GM19351 (cell line): ENCODE measurements at regions not wholly inside any gene's neighbourhood (a gene's known extent, or its start where the extent isn't known, plus 50 kb on each side); places are given as distances from the start of the nearest gene placed in this dataset.

Experiments
- ATAC-seq: cut with Tn5 transposase; IDR thresholded peaks from one replicate; pipeline ENCODE4 v1.9.1; 2021; ENCODE audit warnings: mild to moderate bottlenecking, moderate library complexity; ENCODE audit not compliant: unreplicated experiment

DNA sequence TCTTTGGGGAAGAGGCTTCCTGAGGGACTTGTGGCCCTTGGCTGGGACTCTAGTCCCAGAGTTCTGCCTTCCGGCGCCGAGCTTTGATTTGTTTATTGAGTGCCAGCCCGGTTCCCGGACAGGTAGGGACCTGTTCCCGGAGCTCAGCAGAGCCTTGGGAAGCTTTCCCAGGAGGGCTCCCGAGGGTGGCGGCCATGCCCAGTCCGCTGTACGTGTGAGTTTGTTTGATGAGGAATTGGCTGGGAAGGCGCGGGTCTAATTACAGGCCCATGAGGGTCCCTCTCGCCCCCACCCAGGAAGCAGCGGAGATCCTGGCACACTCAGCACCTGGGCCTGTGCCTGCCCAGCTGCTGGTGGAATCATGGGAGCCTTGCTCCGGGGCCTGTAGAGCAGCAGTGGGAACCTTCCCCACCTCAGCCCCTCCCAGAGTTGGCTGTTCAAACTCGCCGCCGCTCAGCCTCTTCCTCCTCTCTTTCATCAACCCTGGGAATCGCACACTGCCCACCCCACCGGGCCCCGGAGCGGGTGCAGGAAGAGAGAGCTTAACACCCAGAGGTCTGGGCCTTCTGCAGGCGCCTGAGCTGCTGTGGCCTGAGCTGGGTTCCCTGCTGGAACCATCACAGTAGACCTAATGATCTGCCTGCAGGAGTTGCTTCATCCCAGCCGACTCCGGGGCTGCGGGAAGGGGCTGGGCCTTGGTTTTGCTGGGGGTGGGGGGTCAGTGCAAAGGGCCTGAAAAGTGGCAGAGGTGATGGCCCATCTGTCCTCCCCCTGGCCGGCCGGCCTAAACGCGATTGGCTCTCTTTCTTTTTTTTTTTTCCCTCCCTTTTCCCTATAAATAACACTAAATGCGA lies 313.7 kb downstream of the SEC14L1 start:
- ATAC-seq = no peak

DNA sequence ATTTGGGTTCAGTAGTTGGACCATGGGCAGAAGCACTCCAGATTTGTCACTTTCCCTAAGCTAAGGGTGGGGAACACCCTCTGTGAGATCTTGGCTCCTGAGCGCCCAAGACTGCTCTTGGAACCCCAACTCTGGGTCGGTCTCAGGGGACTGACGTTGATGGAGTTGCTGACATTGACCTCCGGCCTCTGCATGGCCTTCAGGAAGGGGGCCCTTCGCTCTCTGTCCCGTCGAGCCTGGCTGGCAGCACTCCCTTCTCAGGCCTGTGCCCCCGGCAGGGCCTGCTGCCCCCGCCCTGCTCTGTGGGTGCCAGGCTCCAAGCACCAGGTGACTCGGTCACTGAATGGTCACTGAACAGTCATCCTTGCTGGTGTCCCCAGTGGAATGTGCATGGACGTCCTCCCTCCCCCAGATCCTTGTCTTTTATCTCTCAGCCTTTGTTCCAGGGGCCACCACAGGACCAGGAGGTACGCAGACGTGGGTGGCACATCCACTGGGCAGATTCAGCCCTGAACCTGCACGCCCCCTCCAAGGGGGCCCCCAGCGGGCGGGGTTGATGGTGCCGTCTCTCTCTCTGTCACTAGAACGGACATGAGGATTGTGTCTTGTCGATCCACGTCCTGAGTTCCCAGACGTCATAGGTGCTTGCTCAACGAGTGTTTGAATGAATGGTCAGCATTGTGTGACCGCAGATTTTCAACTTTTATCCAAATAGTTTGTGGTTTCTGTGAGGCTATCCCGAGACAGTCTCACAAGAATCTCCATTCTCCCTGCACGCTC lies 314.5 kb downstream of the SEC14L1 start:
- ATAC-seq = no peak

DNA sequence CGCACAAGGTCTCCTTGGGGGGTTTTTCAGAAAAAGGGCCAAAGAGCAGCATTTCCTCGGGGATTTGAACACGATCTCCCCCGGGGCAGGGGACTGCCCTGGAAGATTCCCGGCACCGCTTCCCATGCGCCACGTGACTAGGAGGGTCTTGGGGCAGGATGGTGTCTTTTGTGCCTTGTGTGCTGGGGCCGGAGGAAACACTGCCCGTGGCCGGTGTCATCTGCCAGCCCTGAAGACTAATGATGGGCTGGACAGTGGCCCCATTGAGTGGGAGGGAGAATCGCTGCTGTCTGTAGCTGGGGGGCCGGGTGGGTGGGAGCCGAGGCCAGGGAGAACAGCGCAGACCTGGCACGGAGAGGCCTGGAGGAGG lies 315.1 kb downstream of the SEC14L1 start:
- ATAC-seq = no peak

DNA sequence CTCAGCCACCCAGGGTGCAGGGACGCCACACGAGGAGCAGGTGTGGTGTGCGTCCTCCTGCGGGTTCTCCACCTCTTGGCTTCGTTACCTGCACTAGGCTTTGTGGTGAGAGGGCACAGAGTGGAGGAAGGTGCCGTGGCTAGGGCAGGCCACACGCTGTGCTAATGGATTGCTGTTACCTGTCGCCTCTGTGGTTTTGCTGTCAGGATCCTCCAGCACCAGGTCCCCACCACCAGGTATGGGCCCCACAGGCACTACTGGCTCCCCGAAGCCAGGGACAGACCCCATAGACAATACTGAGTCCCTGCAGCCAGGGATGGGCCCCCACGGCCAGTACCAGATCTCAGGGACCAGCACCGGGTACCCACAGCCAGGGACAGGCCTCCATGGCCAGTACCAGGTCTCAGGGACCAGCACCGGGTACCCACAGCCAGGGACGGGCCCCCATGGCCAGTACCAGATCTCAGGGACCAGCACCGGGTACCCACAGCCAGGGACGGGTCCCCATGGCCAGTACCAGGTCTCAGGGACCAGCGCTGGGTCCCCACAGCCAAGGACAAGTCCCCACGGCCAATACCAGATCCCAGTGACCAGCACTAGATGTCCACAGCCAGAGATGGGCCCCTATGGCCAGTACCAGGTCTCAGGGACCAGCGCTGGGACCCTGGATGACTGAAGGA lies 315.6 kb downstream of the SEC14L1 start:
- no peak for ATAC-seq

DNA sequence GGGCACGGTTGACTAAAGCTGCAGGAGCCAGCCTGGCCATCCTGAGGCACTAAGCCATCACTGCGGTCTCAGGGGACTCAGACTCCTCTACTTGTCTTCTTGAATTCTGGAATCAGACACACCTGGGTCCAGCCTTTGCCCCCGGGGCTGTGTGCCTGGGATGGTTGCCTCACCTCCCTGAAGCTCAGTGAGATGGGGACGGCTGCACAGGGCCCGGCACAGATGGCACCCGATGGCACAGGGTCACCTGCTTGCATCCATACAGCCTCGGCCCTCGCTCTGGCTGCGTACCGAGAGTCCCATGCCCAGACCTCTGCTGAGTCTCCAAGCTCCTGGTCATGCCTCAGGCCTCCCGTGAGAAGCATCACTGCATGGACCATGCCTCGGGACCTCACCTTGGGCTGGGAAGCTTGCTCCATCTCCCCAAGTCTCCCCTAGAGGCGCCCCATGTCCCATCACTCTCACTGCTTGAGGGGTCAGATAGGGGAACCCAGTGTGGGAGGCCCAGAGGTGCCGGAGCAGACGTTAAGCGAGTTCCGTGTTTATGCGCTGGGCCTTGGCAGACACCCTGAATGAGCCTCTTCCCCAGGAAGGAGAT lies 316.3 kb downstream of the SEC14L1 start:
- ATAC-seq = no peak

DNA sequence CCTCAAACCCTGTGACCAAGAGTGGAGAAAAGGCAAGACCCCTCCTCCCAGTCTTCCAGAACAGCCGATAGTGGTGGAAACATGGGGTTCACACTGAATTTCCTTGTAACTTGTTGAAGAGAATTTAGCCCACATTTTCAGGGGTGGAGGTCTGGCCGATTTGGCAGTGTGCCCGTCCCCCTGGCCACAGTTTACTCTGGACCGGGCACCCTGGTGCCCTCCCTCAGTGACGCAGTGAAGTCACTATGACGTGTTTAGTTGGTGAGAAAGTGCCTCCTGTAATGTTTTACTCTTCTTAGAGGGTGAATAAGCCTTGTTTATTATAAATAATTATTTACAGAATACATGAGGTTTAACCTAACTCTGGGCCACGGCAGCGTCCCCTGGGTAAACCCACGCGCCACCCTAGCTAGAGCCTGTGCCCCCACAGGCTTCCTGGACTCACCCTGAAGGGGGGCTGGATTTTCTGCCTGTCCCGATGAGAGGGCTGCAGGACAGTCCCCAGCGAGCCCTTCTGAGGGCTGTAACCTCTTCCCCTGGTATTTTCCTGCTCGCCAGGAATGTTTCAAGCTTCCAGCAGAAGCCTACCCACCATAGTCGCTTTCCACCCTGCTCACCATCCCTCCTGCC lies 316.9 kb downstream of the SEC14L1 start:
- no peak for ATAC-seq

DNA sequence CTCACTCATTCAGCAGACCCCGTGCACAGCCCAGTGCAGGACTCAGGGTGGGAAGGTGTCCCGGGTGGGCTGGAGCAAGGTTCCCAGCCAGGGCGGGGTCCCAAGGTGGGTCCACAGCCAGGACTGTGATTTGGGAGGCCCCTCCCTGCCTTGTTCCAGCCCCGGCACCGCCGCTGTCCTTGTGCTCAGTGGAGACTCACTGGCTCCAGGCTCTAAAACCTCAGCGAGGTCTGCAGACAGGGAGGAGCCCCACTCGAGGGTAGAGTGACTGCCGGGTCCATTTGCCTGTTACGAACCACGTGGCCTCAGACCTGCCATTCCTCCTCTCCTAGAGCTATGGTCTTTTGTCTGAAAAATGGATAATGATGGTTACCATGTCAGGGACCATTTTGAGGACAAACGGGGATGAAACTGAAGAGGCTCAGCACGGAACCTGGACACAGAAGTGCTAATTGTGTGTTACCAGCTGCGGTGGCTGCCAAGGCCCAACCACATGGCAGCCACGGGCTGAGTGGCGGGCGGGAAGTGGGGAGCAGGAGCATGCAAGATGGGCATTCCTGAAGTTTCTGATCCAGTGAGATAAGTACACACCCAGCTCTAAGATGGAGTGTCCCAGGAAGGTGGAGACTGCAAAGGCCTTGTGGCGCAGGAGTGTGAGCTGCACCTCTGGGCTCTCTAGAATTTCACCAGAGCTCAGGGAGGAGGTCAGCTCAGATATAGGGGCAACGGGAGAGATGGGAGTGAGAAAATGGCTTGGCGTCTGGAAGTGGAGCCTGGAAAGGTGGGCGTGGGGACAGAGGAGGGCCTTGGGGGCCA lies 317.6 kb downstream of the SEC14L1 start:
- no peak for ATAC-seq

DNA sequence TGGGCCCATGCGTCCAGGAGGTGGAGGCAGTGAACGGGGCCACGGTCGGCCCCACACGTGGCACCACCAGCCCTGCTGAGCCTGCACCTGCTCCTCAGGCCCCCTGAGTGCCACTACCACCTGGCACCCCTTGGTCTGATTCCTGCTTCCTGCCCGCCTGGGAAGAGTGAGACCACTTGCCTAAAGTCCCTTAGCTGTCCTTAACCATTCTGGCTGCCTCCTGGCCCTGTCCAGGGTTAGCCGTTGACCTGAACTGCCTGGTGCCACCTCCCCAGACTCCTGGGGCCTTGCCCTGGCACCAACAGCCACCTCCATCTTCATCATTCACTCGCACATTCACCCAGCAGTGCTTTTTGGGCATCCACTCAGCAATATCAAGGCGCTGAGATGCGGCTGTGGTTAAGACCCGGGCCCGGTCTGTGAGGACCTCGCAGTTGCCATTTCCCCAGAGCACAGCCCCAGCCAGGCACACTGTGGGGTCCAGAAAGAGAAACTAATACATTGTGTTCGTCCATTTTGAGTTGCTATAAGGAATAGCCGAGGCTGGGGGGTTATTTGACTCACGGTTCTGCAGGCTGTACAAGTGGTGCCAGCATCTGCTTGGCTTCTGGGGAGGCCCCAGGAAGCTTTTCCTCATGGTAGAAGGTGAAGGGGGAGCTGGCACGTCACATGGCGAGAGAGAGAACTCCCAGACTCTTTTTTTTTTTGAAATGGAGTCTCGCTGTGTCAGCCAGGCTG lies 318.4 kb downstream of the SEC14L1 start:
- ATAC-seq = no peak

DNA sequence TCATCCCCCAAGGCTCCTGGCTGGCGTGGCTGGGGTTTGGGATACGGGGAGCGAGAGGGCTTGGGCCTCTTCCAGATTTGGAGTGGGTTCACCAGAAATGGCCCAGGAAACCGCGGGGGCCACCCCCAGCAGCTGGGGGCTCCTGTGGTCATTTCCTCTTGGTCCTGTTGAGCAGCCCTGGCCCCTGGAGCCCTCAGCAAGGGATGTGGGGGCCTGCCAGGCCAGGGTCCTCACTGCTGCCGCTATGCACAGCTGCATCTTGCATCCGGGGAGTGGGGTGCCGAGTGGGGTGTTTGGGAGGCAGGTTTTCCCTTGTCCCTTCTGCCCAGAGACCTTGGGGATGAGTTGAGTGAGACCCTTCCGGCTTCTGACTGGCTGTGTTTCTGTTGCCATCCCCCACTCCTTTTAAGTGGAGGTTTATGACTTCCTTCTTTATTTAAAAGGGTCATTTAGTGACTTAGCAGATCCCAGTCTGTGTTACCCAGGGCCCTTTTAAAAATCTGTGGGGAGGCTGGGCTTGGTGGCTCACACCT lies 319.8 kb downstream of the SEC14L1 start:
- ATAC-seq = no peak

DNA sequence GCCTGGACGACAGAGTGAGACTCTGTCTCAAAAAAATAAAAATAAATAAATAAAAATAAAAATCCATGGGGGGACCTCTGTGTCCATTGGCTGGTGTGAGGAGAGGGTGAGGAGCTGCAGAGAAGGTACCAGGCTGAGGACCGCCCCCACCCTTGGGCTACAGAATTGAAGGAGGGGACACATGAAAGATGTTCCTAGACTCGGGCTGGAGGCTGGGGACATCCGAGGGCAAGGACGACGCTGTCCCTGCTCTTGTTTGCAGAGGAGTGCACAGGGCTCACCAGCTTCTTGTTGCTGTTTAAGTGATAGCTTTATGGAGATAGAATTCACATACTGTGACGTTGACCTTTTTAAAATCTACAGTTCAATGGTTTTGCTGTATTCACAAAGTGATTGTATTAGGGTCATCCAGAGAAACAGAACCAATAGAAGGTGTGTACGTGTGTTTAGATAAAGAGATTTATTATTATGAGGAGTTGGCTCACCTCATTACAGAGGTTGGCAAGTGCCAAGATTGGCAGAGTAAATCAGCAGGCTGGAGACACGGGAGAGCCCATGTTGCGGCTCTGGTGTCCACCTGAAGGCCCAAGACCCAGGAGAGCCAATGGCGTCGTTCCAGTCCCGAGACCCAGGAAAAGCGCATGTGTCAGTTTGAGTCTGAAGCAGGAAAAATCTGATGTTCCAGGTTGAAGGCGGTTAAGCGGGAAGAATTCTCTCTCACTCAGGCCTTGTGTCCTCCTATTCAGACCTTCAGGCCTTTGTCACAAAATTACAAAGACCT lies 320.7 kb downstream of the SEC14L1 start:
- ATAC-seq = no peak

DNA sequence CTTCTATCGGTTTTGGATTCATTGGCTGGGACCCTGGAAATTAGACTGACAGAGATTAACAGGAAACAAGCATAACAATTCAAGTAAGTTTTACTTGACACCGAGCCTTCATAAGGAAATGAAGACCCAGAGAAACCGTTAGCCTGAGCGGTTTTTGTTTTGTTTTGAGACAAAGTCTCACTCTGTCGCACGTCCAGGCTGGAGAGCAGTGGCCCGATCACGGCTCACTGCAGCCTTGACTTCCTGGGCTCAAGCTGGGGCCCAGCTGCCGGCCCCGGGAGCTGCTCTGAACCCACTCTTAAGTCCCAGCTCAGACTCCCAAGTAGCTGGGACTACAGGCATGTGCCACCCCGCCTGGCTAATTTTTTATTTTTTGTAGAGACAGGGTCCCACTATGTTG lies 321.3 kb downstream of the SEC14L1 start:
- ATAC-seq = no peak

DNA sequence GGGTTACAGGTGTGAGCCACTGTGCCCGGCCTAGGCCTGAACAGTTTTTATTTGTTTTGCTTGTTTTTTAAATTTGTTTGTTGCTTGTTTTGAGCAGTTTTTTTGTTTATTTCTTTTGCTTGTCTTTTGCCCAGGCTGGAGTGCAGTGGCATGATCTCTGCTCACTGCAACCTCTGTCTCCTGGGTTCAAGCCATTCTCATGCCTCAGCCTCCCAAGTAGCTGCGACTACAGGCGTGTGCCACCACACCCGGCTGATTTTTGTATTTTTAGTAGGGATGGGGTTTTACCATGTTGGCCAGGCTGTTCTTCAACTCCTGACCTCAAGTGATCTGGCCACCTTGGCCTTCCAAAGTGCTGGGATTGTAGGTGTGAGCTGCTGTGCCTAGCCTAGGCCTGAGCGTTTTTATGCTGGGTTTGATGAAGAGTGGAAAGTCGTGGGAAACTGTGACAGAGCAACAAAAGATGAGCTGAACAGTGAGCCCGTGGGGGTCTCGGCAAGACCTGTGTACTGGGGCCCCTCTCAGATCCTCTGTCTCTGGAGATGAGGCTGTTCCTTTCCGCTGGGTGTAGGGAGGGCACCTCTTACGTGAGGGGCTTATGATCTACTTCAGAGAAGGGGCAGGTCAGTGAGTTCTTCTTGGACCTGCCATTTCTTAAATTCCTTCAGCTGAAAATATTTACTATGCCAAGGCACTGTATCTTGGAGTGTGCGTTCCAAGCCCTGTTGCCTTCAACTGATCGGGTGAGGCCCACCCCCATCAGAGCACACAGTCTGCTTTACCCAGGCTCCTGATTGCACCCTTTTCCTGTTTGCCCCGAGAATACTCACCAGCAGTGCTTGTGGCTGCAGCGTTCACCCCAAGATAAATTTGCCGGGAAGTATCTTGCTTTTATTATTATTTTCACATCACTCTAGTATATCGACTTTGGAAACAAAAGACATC lies 322.1 kb downstream of the SEC14L1 start:
- no peak for ATAC-seq

DNA sequence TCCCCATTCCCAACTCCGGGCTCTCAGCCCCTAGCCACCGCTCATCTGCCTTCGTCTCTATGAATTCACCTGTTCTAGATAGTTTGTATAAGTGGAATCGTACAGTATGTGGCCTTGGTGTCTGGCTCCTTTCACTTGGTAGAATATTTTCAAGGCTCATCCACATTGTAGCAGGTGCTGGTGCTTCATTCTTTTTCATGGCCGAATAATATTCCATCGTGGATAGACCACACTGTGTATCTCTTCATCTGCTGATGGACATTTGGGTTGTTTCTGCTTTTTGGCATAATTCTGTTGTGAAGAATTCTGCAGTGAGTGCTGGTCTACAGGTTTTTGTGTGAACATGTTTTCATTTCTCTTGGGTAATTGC lies 324.2 kb downstream of the SEC14L1 start:
- no peak for ATAC-seq

DNA sequence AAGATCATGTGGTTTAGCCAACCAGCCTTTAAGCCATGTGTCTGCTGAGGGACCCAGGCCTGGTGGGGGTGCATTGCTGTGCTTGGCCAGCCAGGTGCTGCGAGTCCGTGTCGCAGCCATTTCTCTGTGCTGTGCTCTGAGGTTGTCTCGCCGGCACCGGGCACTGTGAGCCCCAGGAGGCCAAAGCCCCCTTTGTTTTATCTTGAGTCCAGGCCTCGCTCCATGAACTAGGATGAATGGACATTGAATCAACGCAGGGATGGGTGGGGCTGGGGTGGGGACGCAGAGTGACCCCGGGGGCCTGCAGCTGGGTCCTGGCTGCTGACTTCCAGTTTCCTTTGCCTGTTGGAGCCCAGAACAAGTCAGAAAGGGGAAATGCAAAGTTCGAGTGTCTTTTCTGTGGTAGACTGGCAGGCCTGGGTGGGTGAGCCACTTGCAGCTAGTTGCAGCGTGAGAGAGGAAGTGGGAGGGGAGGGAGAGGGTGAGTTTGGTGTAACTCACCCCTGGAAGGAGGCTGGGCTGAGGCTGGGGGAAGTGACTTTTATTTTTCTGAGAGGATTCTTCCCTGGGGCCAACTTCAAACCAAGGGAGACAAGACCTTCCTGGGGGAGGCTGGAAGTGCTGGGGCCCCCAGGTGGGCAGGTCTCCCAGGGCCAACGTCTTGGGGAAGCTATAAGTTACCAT lies 324.7 kb downstream of the SEC14L1 start:
- ATAC-seq = peak; percentile 64

DNA sequence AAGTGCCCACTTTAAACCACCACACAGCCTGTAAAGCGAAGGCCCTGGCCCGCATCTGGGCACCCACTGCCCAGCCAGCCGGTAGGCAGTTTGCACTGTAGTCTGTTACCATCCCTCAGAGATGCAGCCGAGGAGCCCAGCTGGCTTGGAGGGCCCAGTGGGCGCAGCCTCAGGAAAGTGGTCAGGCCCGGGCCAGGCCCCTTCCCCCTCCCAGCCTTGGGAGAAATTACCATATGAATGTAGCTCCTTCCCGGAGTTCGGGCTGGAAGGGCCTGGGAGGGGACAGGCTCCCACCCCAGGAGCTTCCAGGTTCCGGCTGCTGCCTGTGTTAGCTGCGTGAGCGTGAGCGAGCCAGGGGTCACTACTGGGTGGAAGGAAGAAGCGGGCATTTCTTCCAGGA lies 325.4 kb downstream of the SEC14L1 start:
- ATAC-seq = no peak

DNA sequence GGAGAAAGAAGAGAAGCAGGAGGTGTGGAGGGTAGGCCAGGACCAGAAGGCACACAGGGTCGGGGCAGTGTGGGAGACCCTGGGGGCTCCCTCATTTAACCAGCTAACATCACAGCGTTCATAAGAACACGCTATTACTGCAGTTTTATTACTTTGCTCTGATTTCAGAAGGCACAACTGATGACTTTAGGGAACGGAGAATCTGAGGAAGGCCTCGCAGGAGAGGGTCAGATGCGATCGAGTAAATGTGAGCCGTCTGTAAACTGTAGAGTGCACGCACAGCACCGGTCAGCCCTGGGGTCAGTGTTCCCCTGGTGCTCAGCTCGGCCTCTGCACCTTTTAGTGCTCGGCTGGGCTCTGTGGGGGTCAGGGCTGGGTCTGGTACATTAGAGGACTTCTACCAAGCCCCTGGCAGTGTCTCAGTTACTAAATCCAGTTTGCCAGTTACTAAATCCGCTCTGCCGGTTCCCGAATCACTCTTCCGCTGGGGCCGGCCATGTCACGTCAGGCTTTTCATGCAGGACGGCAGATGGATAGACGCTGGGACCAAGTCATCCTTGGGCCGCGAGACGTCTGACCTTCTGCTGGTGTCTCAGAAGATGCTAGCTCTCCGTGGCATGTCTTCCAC lies 325.9 kb downstream of the SEC14L1 start:
- no peak for ATAC-seq
